Stimulated activated naive CD8-positive, alpha-beta T cell treated with anti-CD3 and anti-CD28 coated beads, Interleukin-15, amount 100 ng/mL, for 72 hours (primary cell): ENCODE measurements at regions not wholly inside any gene's neighbourhood (a gene's known extent, or its start where the extent isn't known, plus 50 kb on each side); places are given as distances from the start of the nearest gene placed in this dataset.

Source experiments
- ATAC-seq: fragments of 150-1000 bp; cut with Tn5 transposase; 2 replicates; pipeline ENCODE4 v1.10.0; 2021; ENCODE audit warnings: mild to moderate bottlenecking, moderate library complexity
- DNase-seq, 2 donors: peaks; one replicate each; pipeline ENCODE4 v3.0.0; 2021 to 2022
- H3K27ac Mint-ChIP-seq, 2 donors: one replicate each; pipeline ENCODE4 v1.8.0; 2022; ENCODE audit warnings: mild to moderate bottlenecking in 2 of 2, mixed read lengths in 2 of 2, moderate library complexity in 2 of 2
- H3K27me3 Mint-ChIP-seq: one replicate; pipeline ENCODE4 v1.8.0; 2022; ENCODE audit warnings: mixed read lengths
- H3K4me1 Mint-ChIP-seq: one replicate; pipeline ENCODE4 v1.8.0; 2022; ENCODE audit warnings: mild to moderate bottlenecking, mixed read lengths
- H3K4me3 Mint-ChIP-seq, 2 donors: one replicate each; pipeline ENCODE4 v1.8.0; 2022; ENCODE audit warnings: mild to moderate bottlenecking in 2 of 2, mixed read lengths in 2 of 2, moderate library complexity in 1 of 2
- H3K9me3 Mint-ChIP-seq, 2 donors: one replicate each; pipeline ENCODE4 v1.8.0; 2022; ENCODE audit warnings: mixed read lengths in 2 of 2

DNA sequence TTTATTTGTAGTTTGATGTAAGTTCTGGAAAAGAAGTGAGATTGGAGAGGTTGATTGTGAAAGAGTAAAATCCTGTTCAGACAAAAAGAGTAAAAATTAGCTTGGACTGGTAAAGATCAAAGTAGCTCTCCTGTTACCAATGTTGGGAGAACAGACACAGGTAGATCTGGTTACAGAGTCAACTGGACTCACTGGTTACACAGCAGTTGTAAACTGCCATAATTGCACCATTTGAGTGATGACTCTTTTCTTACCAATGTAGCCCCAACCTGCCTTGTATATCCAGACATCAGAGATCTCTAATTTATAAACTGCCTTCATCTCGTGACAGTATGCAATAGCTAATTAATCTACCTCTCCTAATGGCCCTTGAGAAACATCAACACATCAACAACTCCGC is 165.6 kb upstream of the PRSS16 start:
- Mint-ChIP-seq H3K27ac (peak overlapping the region in 1 of 2 donors; percentile 55), H3K4me1 (peaks cover 6% of the 10 kb centered on the region), H3K27me3 (peaks cover 51% of the 10 kb centered on the region), H3K9me3 (no peaks in the 10 kb centered on the region), H3K4me3 (no peak overlapping the region)
- DNase-seq: no peak
- ATAC-seq: no peak

DNA sequence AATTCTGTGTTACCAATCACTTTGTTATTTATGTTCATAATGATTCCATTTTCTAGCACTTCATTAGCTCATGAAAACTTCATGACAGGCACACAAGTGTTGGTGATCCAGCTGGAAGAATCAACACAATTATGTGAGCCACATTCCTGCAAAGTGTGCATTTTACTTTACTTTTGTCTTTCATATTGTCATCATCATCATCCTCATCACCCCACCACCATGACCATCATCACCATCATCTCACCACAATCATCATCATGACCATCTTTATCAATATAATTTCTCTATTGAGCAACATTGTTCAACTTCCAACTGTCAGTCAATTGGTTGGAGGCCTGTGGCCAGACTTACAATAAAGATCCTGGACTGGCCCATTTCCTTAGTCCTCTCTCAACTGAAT is 159.4 kb upstream of the PRSS16 start:
- H3K27me3 Mint-ChIP-seq: peaks cover 56% of the 10 kb centered on the region
- H3K4me1 Mint-ChIP-seq: peaks cover 11% of the 10 kb centered on the region
- no peak for ATAC-seq
- no peak overlapping the region for H3K4me3 Mint-ChIP-seq
- no peaks in the 10 kb centered on the region for H3K9me3 Mint-ChIP-seq
- no peak overlapping the region for H3K27ac Mint-ChIP-seq
- DNase-seq: no peak

DNA sequence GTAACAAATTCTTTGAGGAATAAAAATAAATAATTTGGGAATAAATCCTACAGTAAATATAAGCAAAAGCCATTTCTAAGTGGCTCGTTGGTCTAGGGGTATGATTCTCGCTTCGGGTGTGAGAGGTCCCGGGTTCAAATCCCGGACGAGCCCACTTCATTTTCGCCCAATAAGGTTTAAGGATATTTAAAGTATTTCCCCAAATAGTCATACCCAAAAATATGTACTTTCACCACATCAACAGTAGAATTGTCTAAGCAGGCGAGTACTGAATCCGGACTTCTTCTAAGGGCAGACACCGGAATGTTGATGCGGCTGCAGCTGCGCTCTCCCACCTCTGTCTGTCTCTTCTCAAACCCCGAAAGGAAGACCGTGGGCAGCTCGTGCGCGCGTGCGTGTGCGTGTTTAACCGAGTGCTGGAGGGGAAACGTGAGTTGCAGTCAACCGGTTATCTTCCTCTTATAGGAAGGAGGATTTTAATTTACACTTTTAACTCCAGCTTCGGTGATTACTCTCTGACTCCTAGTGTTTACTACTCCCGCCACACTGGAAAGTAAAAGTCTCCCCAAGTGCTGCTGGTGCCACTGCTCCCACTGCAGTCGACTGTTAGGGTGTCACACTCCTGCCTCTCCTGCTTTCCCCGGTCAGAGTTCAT is 155.7 kb upstream of the PRSS16 start:
- Mint-ChIP-seq H3K4me3 (peak overlapping the region; percentile 74 to 83), H3K9me3 (no peaks in the 10 kb centered on the region), H3K4me1 (peaks cover 17% of the 10 kb centered on the region), H3K27ac (peak overlapping the region in 1 of 2 donors; percentile 97), H3K27me3 (peaks cover 69% of the 10 kb centered on the region)
- peak; percentile 31 to 52 for DNase-seq
- ATAC-seq: peak; percentile 95

DNA sequence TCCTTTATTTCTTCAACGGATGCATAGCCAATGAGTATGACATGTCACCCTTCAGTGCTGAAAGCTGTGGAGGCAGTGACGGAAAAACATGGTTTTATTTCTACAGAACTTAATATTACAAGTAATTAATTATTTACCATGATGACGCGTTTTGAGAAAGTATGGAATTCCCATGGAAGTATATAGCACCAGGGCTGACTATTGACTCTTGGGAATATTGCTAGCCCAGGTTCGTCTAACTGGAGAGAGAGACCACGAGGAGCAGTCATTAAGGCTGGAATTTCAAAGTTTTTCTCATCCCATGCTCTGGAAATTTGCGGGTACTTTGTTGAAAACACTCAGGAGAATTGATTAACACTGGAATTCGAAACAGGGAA is 155.2 kb upstream of the PRSS16 start:
- Mint-ChIP-seq H3K4me1 (peaks cover 22% of the 10 kb centered on the region), H3K27ac (peak overlapping the region in 1 of 2 donors; percentile 97), H3K4me3 (peak overlapping the region; percentile 74 to 83), H3K9me3 (peaks cover 2 to 4% of the 10 kb centered on the region in 2 donors), H3K27me3 (peaks cover 69% of the 10 kb centered on the region)
- no peak for DNase-seq
- ATAC-seq: peak; percentile 5

DNA sequence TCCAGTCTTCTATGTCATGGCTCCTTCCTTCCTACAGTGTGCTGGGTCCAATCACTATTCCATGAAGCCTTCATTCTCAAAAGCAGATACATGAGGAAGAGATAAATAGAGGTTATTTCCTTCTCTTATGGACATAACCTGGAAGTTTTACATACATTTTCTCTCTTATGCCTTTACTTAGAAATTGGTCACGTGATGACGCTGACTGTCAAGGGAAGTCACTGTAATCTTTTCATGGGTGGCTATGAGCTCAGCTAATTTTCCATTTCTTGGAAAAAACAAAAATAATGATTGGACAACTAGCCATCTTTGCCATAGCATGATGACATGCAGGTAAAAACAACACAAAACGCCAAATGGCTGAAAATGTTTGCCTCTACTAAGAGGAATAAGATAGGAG is 151.6 kb upstream of the PRSS16 start:
- Mint-ChIP-seq H3K9me3 (peaks cover 7% of the 10 kb centered on the region in 2 donors), H3K4me1 (peaks cover 26% of the 10 kb centered on the region), H3K4me3 (no peak overlapping the region), H3K27ac (no peak overlapping the region), H3K27me3 (peaks cover 74% of the 10 kb centered on the region)
- DNase-seq (no peak), ATAC-seq (no peak)

DNA sequence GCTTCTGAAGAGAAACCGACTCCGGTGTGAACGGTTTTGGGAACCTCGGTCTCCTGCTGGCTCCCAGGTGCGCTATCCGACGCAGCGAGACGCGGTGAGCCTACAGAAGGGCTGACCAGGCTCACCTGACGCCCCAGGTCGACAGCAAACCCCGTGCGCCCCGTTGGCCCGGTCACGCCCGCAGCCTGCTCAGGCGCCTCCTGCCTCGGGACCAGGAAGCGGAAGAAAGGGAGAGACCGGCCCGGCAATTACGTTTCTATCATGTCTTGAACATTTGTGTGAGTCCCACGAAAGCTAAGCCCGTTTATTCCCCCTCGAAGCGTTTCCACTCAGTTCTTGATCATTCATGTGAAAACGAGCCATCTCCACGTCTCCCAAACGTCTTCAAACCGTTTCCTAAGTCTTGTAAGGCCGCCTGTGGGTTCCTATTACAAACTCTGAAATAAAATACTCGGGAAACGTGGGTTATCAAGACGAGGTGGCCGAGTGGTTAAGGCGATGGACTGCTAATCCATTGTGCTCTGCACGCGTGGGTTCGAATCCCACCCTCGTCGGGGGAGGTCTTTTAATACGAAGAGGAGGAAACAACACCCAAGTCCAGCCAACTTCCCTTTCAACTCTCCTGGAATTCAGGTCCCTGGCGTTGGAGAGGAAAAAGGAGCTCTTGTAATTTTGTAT is 150.5 kb upstream of the PRSS16 start:
- Mint-ChIP-seq H3K27ac (peak overlapping the region; percentile 85 to 98), H3K9me3 (peaks cover 7% of the 10 kb centered on the region in 2 donors), H3K27me3 (peaks cover 69% of the 10 kb centered on the region), H3K4me3 (peak overlapping the region; percentile 87 to 93), H3K4me1 (peaks cover 22% of the 10 kb centered on the region)
- DNase-seq: peak; percentile 33 to 66
- ATAC-seq: peak; percentile 80

DNA sequence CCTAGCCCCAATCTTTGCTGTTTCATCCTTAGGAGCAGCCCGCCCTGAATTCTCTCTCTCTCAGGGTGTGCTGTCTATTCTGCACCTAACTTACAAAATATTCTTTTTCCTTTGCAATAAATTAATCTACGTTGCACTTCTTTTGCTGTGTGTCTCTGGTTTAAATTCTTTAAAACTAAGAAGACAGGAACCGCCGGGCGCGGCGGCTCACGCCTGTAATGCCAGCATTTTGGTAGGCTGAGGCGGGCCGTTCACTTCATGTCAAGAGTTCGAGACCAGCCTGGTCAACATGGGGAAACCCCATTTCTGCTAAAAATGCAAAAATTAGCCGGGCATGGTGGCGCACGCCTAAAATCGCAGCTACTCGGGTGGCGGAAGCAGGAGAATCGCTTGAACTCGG is 148.5 kb upstream of the PRSS16 start:
- Mint-ChIP-seq H3K9me3 (peaks cover 7% of the 10 kb centered on the region in 2 donors), H3K27me3 (peaks cover 59% of the 10 kb centered on the region), H3K27ac (no peak overlapping the region), H3K4me1 (peaks cover 15% of the 10 kb centered on the region), H3K4me3 (no peak overlapping the region)
- ATAC-seq: no peak
- no peak for DNase-seq

DNA sequence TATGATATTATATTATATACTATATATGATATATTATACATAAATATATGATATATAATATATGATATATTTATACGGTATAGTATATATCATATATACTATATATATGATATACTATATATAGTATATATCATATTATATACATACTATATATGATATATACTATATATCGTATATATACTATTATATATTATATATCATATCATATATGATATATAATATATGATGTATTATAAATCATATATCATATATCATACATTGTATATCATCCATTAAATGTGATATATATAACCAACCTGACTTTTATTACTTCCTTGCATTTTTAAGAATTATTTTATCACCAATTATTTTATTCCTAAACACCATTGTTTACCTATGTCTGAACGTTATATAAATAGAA is 146.6 kb upstream of the PRSS16 start:
- H3K4me3 Mint-ChIP-seq: no peak overlapping the region
- ATAC-seq (no peak), DNase-seq (no peak)
- peaks cover 15% of the 10 kb centered on the region for H3K4me1 Mint-ChIP-seq
- H3K27ac Mint-ChIP-seq: no peak overlapping the region
- H3K9me3 Mint-ChIP-seq: peaks cover 7% of the 10 kb centered on the region in 2 donors
- H3K27me3 Mint-ChIP-seq: peaks cover 43% of the 10 kb centered on the region

DNA sequence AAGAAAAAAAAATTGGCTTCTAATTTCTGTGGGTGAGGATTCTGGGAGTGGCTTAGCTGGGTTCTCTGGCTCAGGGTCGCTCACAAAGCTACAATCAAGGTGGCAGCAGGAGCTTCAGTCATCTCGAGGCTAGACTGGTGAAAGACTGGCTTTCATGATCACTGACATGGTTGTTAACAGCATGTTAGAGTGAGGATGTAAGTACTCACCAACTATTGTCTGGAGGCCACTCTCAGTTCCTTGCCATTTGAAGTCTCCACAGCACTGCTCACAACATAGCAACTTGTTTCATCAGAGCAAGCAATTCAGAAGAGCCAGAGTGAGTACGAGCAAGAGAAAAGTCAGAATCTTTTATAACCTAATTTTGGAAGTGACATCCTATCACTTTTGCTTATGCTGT is 145.7 kb upstream of the PRSS16 start:
- ATAC-seq: no peak
- Mint-ChIP-seq H3K4me1 (peaks cover 9% of the 10 kb centered on the region), H3K27me3 (peaks cover 34% of the 10 kb centered on the region), H3K27ac (no peak overlapping the region), H3K9me3 (peaks cover 7% of the 10 kb centered on the region in 2 donors), H3K4me3 (no peak overlapping the region)
- no peak for DNase-seq

DNA sequence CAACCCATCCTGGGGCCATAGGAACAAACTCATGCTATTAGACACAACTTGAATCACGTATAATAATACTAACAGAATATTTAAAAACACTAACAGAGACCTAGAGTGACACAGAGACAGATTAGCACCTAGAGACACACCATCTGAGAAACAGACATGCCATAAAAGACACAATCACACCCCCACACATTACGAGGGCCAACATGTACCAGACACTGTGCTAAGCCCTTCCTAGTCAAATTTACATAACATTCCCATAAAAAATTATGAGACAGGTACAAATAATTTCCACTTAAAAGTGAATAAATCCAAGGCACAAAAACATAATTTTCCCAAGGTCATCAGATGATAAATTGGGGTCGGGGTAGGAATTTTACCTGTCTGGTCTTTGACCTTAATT is 141.1 kb upstream of the PRSS16 start:
- Mint-ChIP-seq H3K4me3 (no peak overlapping the region), H3K27ac (no peak overlapping the region), H3K4me1 (no peaks in the 10 kb centered on the region), H3K27me3 (peaks cover 10% of the 10 kb centered on the region), H3K9me3 (no peaks in the 10 kb centered on the region)
- ATAC-seq: no peak
- no peak for DNase-seq

DNA sequence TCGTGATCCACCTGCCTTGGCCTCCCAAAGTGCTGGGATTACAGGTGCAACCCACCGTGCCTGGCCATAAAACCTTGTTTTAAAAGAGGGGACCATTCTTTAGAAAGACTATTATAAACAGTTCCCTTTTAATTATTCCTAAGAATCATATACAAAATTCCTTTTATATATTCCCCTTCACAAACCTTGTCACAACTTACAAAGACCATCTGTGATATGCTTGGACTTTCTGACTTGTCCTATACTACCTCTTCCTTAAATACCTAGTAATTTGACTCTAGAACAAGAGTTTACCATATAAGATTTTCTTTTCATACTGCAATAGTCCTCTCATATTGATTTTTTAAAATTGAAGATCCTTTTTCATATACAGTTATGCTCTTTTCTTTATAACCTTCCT is 135.8 kb upstream of the PRSS16 start:
- DNase-seq (no peak), ATAC-seq (no peak)
- no peaks in the 10 kb centered on the region for H3K4me1 Mint-ChIP-seq
- no peak overlapping the region for H3K27ac Mint-ChIP-seq
- H3K9me3 Mint-ChIP-seq: peaks cover 0 to 7% of the 10 kb centered on the region in 2 donors
- H3K4me3 Mint-ChIP-seq: no peak overlapping the region
- H3K27me3 Mint-ChIP-seq: peaks cover 18% of the 10 kb centered on the region

DNA sequence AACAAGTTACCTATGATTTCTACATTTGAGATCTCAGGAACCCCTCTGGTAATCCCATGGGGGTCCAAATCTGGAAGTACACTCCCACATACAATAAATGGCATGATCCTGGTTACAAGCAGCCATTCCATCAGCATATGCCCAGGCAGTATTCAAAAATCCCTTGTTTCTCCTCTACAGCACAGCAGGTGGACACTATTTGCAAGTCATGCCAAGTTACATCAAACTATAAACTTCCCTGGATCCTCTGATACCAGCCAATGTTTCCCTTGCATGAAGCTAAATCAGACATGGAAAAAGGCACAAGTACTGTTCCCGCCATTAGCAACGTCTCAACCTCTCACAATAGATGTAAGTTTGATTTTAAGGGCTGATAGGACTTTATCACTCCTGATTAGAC is 134.5 kb upstream of the PRSS16 start:
- no peak for DNase-seq
- Mint-ChIP-seq H3K27me3 (peaks cover 18% of the 10 kb centered on the region), H3K4me1 (no peaks in the 10 kb centered on the region), H3K27ac (no peak overlapping the region), H3K9me3 (peaks cover 0 to 7% of the 10 kb centered on the region in 2 donors), H3K4me3 (no peak overlapping the region)
- ATAC-seq: no peak

DNA sequence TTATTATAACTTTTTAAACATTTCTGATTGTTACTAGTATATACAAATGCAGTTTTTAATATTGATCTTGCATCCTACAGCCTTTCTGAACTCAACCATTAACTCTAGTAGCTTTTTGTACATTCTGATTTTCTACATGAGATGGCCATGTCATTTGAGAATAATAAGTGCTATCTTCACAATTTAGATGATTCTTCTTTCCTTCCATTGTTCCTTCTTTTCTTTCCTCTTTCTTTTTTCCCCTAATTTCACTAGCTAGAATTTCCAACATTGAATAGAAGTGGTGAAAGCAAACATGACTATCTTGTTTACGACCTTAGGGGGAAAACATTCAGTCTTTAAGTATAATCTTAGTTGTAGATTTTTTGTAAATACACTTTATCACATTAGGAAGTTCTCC is 128.2 kb upstream of the PRSS16 start:
- Mint-ChIP-seq H3K9me3 (no peaks in the 10 kb centered on the region), H3K27ac (no peak overlapping the region), H3K4me1 (peaks cover 5% of the 10 kb centered on the region), H3K4me3 (no peak overlapping the region), H3K27me3 (peaks cover 9% of the 10 kb centered on the region)
- ATAC-seq (no peak), DNase-seq (no peak)

DNA sequence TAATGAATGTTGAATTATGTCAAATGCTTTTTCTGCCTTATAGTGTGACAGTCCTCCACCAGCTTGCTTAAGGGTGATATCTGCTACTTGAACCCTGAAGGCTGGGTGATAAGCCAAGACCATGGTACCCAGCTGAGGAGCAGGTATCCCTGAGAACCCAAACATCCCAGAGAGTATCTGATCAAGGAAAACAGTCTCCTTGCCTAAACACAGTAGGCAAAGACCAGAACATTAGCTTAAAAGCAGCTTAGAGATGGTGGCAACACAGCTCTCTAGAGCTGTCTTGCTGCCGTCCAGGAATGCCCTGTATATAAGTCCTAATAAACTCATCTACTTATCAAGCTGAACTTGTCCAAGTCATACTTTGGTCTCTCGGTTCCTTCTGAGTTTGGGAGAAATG is 127.7 kb upstream of the PRSS16 start:
- ATAC-seq (no peak), DNase-seq (no peak)
- peaks cover 5% of the 10 kb centered on the region for H3K4me1 Mint-ChIP-seq
- H3K27ac Mint-ChIP-seq: no peak overlapping the region
- H3K27me3 Mint-ChIP-seq: peaks cover 5% of the 10 kb centered on the region
- no peaks in the 10 kb centered on the region for H3K9me3 Mint-ChIP-seq
- H3K4me3 Mint-ChIP-seq: no peak overlapping the region

DNA sequence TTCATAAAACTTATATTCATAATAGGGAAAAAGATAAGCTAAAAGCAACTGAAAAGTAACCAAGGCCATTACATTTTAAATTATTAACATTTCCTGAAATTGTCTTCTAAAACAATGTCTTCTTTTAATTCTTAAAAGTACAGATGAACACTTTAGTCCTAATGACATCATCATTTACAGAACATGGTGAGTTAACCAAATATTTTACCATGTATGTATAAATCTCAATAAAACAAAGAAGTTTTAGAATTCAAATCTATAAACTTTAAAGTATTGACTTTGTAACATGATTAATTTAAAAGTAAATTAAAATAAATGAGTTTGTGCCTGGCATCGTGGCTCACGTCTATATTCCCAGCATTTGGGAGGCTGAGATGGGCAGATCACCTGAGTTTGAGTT is 125.9 kb upstream of the PRSS16 start:
- DNase-seq (no peak), ATAC-seq (no peak)
- Mint-ChIP-seq H3K4me1 (peaks cover 12% of the 10 kb centered on the region), H3K27me3 (no peaks in the 10 kb centered on the region), H3K4me3 (no peak overlapping the region), H3K27ac (no peak overlapping the region), H3K9me3 (no peaks in the 10 kb centered on the region)

DNA sequence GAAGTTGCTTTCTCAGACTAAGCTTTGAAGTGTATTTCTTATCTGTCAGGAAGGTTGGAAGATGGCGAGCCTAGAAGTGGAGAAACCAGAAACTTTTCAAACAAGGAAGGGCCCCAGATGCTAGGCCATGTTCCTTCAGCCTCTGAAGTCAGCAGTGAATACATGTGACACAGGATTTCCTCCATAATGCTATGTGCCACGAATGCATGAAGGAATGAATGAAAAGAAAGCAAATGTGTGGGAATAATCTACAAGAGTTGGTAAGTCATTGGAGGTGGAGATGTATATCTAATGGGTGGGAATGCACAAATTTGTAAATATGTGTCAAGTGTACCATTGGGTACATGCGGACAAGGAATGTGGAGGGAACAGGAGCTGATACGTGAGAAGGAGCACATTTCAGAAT is 123.2 kb upstream of the PRSS16 start:
- Mint-ChIP-seq H3K27ac (no peak overlapping the region), H3K27me3 (no peaks in the 10 kb centered on the region), H3K4me3 (no peak overlapping the region), H3K9me3 (no peaks in the 10 kb centered on the region), H3K4me1 (peaks cover 22% of the 10 kb centered on the region)
- DNase-seq: no peak
- no peak for ATAC-seq
